ENCODE measurements at regions not wholly inside any gene's neighbourhood (a gene's known extent, or its start where the extent isn't known, plus 50 kb on each side); places are given as distances from the start of the nearest gene placed in this dataset.

DNA sequence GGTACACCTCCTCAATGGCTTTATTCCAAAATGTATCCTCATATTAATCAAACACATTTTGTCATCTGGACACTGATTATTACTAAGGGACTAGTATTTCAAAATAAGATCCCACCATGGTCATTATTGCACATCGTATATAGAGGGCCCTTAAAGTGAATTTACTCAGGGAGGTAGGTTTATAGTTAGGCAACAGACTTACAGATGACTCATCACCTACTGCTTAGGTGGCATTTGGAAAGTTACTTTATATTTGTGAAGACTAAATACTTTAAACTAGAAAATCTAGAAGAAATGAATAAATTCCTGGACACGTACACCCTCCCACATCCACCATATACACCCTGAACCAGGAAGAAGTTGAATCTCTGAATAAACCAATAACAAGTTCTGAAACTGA lies 353.0 kb downstream of the KCTD12 start:
- TF ChIP-seq, protein P1, sequence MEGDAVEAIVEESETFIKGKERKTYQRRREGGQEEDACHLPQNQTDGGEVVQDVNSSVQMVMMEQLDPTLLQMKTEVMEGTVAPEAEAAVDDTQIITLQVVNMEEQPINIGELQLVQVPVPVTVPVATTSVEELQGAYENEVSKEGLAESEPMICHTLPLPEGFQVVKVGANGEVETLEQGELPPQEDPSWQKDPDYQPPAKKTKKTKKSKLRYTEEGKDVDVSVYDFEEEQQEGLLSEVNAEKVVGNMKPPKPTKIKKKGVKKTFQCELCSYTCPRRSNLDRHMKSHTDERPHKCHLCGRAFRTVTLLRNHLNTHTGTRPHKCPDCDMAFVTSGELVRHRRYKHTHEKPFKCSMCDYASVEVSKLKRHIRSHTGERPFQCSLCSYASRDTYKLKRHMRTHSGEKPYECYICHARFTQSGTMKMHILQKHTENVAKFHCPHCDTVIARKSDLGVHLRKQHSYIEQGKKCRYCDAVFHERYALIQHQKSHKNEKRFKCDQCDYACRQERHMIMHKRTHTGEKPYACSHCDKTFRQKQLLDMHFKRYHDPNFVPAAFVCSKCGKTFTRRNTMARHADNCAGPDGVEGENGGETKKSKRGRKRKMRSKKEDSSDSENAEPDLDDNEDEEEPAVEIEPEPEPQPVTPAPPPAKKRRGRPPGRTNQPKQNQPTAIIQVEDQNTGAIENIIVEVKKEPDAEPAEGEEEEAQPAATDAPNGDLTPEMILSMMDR (IDR thresholded peaks at IDR 0.05; ENCODE audit: borderline replicate concordance, control extremely low read depth, extremely low read depth, insufficient read depth, missing control alignments) = no peak
- in situ Hi-C loops (cut with MboI; ENCODE audit: low sequenced_read_pairs, unreplicated experiment) = no loop called here
- no peak for DNase-seq (ENCODE audit: low spot score)

- in situ Hi-C loops (cut with MboI; ENCODE audit: low sequenced_read_pairs, unreplicated experiment) = no loop called here
- no peak for DNase-seq (ENCODE audit: low spot score)
- TF ChIP-seq, protein P1 (IDR thresholded peaks at IDR 0.05; ENCODE audit: borderline replicate concordance, control extremely low read depth, extremely low read depth, insufficient read depth, missing control alignments) = no peak
Observed at GRCh38 chr13:76527041-76527440, 359.2 kb downstream of the KCTD12 start.

DNA sequence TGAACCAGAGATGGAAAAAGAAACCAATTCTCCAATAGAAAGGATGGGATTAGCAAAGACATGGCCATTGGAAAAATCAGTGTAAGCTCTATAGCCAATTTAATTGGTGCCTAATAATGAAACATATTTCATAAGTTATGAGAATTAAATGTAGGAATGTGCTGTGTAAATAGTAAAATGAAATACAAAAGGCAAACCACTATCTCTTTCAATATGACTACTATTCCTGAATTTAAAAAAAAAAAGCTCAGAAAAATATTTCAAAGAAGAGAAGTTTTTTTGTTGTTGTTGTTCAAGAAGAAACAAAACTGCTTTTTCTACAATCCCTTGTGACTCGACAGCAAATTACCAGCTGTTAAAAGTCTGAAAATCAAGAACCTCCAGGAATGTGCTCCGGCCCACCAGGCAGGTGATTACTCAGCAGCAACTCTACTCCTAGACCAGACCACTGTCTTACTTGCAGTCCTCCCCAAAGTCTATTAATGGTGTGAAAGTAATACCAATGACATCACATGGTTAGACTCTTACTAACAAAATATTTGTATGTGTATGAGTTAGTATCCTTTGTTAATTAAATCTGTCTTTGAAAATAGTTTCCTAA lies 362.4 kb downstream of the KCTD12 start:
- peak; percentile 51 for DNase-seq (ENCODE audit: low spot score)
- in situ Hi-C loops (cut with MboI; ENCODE audit: low sequenced_read_pairs, unreplicated experiment) = no loop called here
- TF ChIP-seq, protein P1 (IDR thresholded peaks at IDR 0.05; ENCODE audit: borderline replicate concordance, control extremely low read depth, extremely low read depth, insufficient read depth, missing control alignments) = no peak

DNA sequence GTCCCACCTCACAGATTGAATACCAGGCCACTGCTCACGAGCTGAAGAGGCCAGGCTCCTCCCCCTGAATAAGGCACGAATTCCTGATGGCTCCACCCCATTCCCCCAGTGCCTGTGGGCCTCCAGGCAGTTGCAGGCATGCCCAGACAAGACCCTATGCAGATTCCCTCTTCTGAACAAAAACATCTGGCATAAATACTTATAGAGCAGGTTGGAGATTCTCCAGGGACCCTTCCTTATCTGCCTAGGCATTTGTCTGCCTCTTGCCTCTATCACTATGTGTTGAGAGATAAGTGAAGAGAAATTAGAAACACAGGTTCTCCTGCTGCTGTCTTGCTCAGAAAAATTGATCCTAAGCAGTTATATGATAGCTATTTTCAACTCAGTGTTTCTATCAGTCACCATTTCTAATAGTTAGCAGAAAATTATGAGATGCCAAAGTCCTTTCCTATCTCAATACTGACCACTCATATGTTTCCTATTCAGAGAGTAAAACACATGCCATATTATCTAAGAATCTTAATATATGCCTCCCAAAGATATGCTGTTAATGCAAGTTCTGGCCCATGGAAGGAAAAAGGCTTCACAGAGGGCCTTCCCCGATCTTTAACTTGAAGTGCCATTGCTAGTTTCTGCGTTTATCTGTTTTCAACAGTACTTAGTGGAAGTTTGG lies 364.0 kb downstream of the KCTD12 start:
- TF ChIP-seq, protein P1 (IDR thresholded peaks at IDR 0.05; ENCODE audit: borderline replicate concordance, control extremely low read depth, extremely low read depth, insufficient read depth, missing control alignments) = no peak
- DNase-seq (ENCODE audit: low spot score) = no peak
- in situ Hi-C loops (cut with MboI; ENCODE audit: low sequenced_read_pairs, unreplicated experiment) = no loop called here

- no peak for DNase-seq (ENCODE audit: low spot score)
- in situ Hi-C loops (cut with MboI; ENCODE audit: low sequenced_read_pairs, unreplicated experiment) = no loop called here
- TF ChIP-seq, protein P1 (IDR thresholded peaks at IDR 0.05; ENCODE audit: borderline replicate concordance, control extremely low read depth, extremely low read depth, insufficient read depth, missing control alignments) = no peak
Observed at GRCh38 chr13:76519685-76520084, 366.5 kb downstream of the KCTD12 start.

GRCh38 chr13:76516586-76516985 lies 369.6 kb downstream of the KCTD12 start:
- TF ChIP-seq, protein P1 (IDR thresholded peaks at IDR 0.05; ENCODE audit: borderline replicate concordance, control extremely low read depth, extremely low read depth, insufficient read depth, missing control alignments) = no peak
- DNase-seq (ENCODE audit: low spot score) = no peak
- in situ Hi-C loops (cut with MboI; ENCODE audit: low sequenced_read_pairs, unreplicated experiment) = no loop called here

All from GM13976 (cell line).